ENCODE measurements at regions not wholly inside any gene's neighbourhood (a gene's known extent, or its start where the extent isn't known, plus 50 kb on each side); places are given as distances from the start of the nearest gene placed in this dataset.

DNA sequence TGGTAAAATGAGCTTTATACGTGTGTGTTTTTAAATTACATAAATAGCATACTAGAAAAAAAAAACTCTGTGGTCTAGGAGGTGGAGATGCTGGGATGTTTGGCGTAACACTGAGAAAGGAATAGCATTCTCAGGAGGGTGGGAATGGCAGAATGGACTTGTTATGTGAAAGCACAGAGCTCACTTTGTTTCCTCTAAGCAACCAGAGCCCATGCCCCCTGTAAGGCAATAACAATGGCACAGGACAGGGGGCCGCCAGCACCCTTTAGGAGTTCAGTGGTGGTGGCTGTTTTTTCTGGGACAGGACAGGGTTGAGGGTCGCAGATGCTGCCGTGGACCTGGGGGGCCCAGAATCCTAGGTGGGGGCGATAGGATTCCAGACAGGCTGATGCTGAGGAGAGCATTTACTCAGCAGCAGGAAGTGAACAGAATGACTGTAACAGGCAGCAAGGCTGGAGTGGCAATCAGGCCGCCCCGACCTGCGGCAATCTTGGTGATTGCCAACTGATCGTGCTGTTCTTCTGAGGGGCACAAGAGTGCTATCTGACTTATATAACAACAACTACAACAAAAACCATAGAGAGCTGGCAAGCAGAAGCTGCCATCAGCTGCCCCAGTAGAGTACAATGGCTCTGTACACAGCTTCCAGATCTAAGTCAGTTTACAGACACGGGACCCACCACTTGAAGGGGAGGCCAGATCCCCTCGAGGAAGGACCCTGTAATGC, 160.4 kb downstream of the UACA start:
- TF ChIP-seq YY1 (IDR thresholded peaks at IDR 0.05; ENCODE audit: insufficient read depth, insufficient read length) (no peak), SUZ12 (IDR thresholded peaks at IDR 0.05; ENCODE audit: extremely low read depth, insufficient read depth, insufficient read length) (no peak), ZNF274 (IDR thresholded peaks at IDR 0.05; ENCODE audit: low read depth, low read length) (no peak)
- DNase-seq (ENCODE audit: low read depth, low spot score), result no peak
- peaks cover 9% of the 10 kb centered on the region for H3K9me3 ChIP-seq (ENCODE audit: insufficient read depth, low read length)
- H3K9ac ChIP-seq (ENCODE audit: insufficient read length, low read depth), result no peak overlapping the region
- H3K36me3 ChIP-seq (ENCODE audit: insufficient read depth, insufficient read length, low read length), result no peaks in the 10 kb centered on the region
- H3K4me1 ChIP-seq (ENCODE audit: insufficient read depth, insufficient read length), result peaks cover 4% of the 10 kb centered on the region
- no peak overlapping the region for H3K4me3 ChIP-seq (ENCODE audit: insufficient read length, low read depth)
- H3K27me3 ChIP-seq (ENCODE audit: insufficient read depth, insufficient read length), result no peaks in the 10 kb centered on the region

- no peak for TF ChIP-seq ZNF274 (IDR thresholded peaks at IDR 0.05; ENCODE audit: low read depth, low read length)
- no peak for TF ChIP-seq SUZ12 (IDR thresholded peaks at IDR 0.05; ENCODE audit: extremely low read depth, insufficient read depth, insufficient read length)
- TF ChIP-seq YY1 (IDR thresholded peaks at IDR 0.05; ENCODE audit: insufficient read depth, insufficient read length), result no peak
- no peak overlapping the region for H3K4me3 ChIP-seq (ENCODE audit: insufficient read length, low read depth)
- peaks cover 4% of the 10 kb centered on the region for H3K4me1 ChIP-seq (ENCODE audit: insufficient read depth, insufficient read length)
- peaks cover 9% of the 10 kb centered on the region for H3K9me3 ChIP-seq (ENCODE audit: insufficient read depth, low read length)
- no peaks in the 10 kb centered on the region for H3K36me3 ChIP-seq (ENCODE audit: insufficient read depth, insufficient read length, low read length)
- no peaks in the 10 kb centered on the region for H3K27me3 ChIP-seq (ENCODE audit: insufficient read depth, insufficient read length)
- no peak for DNase-seq (ENCODE audit: low read depth, low spot score)
- no peak overlapping the region for H3K9ac ChIP-seq (ENCODE audit: insufficient read length, low read depth)
Observed at GRCh38 chr15:70602281-70602680, 161.1 kb downstream of the UACA start.

DNA sequence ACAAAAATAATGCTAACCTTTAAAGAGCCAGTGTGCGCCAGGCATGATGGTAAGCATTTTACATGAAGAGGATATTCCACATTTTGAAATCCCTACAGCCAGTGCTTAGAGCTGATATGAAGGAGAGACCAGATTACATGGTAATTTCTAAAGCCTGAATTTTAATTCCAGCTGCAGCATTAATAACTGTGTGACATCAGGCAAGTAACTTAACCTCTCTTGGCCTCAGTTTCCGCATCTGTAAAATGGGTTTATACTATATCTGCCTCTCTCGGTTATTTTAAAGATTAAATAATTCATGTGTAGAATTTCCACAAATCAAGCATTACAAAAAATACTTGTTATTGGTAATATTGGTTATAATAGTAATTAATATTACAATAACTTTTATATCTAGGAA, 165.4 kb downstream of the UACA start:
- DNase-seq (ENCODE audit: low read depth, low spot score), result no peak
- H3K4me3 ChIP-seq (ENCODE audit: insufficient read length, low read depth), result no peak overlapping the region
- H3K27me3 ChIP-seq (ENCODE audit: insufficient read depth, insufficient read length), result no peaks in the 10 kb centered on the region
- H3K9ac ChIP-seq (ENCODE audit: insufficient read length, low read depth), result no peak overlapping the region
- peaks cover 24% of the 10 kb centered on the region for H3K9me3 ChIP-seq (ENCODE audit: insufficient read depth, low read length)
- H3K4me1 ChIP-seq (ENCODE audit: insufficient read depth, insufficient read length), result peaks cover 4% of the 10 kb centered on the region
- no peaks in the 10 kb centered on the region for H3K36me3 ChIP-seq (ENCODE audit: insufficient read depth, insufficient read length, low read length)
- TF ChIP-seq ZNF274 (IDR thresholded peaks at IDR 0.05; ENCODE audit: low read depth, low read length) (no peak), SUZ12 (IDR thresholded peaks at IDR 0.05; ENCODE audit: extremely low read depth, insufficient read depth, insufficient read length) (no peak), YY1 (IDR thresholded peaks at IDR 0.05; ENCODE audit: insufficient read depth, insufficient read length) (no peak)

- H3K9me3 ChIP-seq (ENCODE audit: insufficient read depth, low read length), result peaks cover 24% of the 10 kb centered on the region
- H3K4me1 ChIP-seq (ENCODE audit: insufficient read depth, insufficient read length), result peaks cover 4% of the 10 kb centered on the region
- no peak overlapping the region for H3K9ac ChIP-seq (ENCODE audit: insufficient read length, low read depth)
- H3K4me3 ChIP-seq (ENCODE audit: insufficient read length, low read depth), result no peak overlapping the region
- TF ChIP-seq YY1 (IDR thresholded peaks at IDR 0.05; ENCODE audit: insufficient read depth, insufficient read length) (no peak), ZNF274 (IDR thresholded peaks at IDR 0.05; ENCODE audit: low read depth, low read length) (no peak), SUZ12 (IDR thresholded peaks at IDR 0.05; ENCODE audit: extremely low read depth, insufficient read depth, insufficient read length) (no peak)
- H3K27me3 ChIP-seq (ENCODE audit: insufficient read depth, insufficient read length), result no peaks in the 10 kb centered on the region
- no peaks in the 10 kb centered on the region for H3K36me3 ChIP-seq (ENCODE audit: insufficient read depth, insufficient read length, low read length)
- DNase-seq (ENCODE audit: low read depth, low spot score), result no peak
Observed at GRCh38 chr15:70597056-70597603, 166.2 kb downstream of the UACA start.

- Histone ChIP-seq H3K9me3 (ENCODE audit: insufficient read depth, low read length) (peaks cover 24% of the 10 kb centered on the region), H3K4me1 (ENCODE audit: insufficient read depth, insufficient read length) (peaks cover 4% of the 10 kb centered on the region), H3K4me3 (ENCODE audit: insufficient read length, low read depth) (no peak overlapping the region), H3K36me3 (ENCODE audit: insufficient read depth, insufficient read length, low read length) (no peaks in the 10 kb centered on the region), H3K9ac (ENCODE audit: insufficient read length, low read depth) (no peak overlapping the region), H3K27me3 (ENCODE audit: insufficient read depth, insufficient read length) (no peaks in the 10 kb centered on the region)
- no peak for DNase-seq (ENCODE audit: low read depth, low spot score)
- TF ChIP-seq SUZ12 (IDR thresholded peaks at IDR 0.05; ENCODE audit: extremely low read depth, insufficient read depth, insufficient read length), result no peak
- TF ChIP-seq ZNF274 (IDR thresholded peaks at IDR 0.05; ENCODE audit: low read depth, low read length), result no peak
- no peak for TF ChIP-seq YY1 (IDR thresholded peaks at IDR 0.05; ENCODE audit: insufficient read depth, insufficient read length)
Observed at GRCh38 chr15:70596354-70597055, 166.9 kb downstream of the UACA start.

DNA sequence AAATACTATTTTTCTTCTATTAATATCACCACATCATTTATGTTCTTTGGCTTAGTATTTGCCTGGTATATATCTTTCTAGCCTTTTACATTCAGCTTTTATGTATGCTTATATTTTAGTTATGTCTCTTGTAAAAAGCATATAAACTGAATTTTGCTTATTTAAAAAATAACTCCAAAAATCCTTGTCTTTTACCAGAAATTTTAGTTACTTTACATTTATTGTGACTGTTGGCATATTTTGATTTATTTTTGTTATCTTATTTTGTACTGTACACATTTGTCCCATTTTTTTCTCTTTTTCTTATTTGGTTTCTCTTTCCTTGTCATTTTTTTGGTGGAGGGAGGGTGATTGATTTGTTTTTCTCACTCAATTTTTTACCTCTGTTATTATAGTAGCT, 169.6 kb downstream of the UACA start:
- Histone ChIP-seq H3K9me3 (ENCODE audit: insufficient read depth, low read length) (peaks cover 15% of the 10 kb centered on the region), H3K9ac (ENCODE audit: insufficient read length, low read depth) (no peak overlapping the region), H3K4me1 (ENCODE audit: insufficient read depth, insufficient read length) (peaks cover 4% of the 10 kb centered on the region), H3K27me3 (ENCODE audit: insufficient read depth, insufficient read length) (no peaks in the 10 kb centered on the region), H3K4me3 (ENCODE audit: insufficient read length, low read depth) (no peak overlapping the region), H3K36me3 (ENCODE audit: insufficient read depth, insufficient read length, low read length) (no peaks in the 10 kb centered on the region)
- TF ChIP-seq SUZ12 (IDR thresholded peaks at IDR 0.05; ENCODE audit: extremely low read depth, insufficient read depth, insufficient read length) (no peak), YY1 (IDR thresholded peaks at IDR 0.05; ENCODE audit: insufficient read depth, insufficient read length) (no peak), ZNF274 (IDR thresholded peaks at IDR 0.05; ENCODE audit: low read depth, low read length) (no peak)
- no peak for DNase-seq (ENCODE audit: low read depth, low spot score)

DNA sequence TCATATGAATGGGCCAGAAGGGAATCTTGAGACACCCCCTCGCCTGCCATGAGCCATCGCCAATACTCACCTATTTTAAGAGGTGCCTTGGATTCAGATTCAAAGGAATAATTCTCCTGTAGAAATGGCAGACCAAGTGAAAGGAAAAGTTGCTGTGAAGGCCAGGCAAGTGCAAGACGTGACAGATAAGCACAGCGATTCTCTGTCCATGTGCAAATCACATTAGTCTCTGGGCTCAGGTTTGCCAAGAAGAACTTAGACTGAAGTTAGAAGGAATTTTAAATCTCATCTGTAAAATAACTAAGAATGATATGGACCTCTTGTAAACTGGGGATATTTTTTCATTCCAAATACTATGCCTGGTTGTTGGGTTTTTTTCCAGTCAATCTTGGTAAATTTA, 173.6 kb downstream of the UACA start:
- DNase-seq (ENCODE audit: low read depth, low spot score), result no peak
- Histone ChIP-seq H3K36me3 (ENCODE audit: insufficient read depth, insufficient read length, low read length) (no peaks in the 10 kb centered on the region), H3K27me3 (ENCODE audit: insufficient read depth, insufficient read length) (no peaks in the 10 kb centered on the region), H3K9ac (ENCODE audit: insufficient read length, low read depth) (no peak overlapping the region), H3K4me1 (ENCODE audit: insufficient read depth, insufficient read length) (peaks cover 3% of the 10 kb centered on the region), H3K9me3 (ENCODE audit: insufficient read depth, low read length) (peaks cover 17% of the 10 kb centered on the region), H3K4me3 (ENCODE audit: insufficient read length, low read depth) (no peak overlapping the region)
- TF ChIP-seq SUZ12 (IDR thresholded peaks at IDR 0.05; ENCODE audit: extremely low read depth, insufficient read depth, insufficient read length), result no peak
- no peak for TF ChIP-seq YY1 (IDR thresholded peaks at IDR 0.05; ENCODE audit: insufficient read depth, insufficient read length)

Measured in NT2/D1 (cell line).